RWPE2 (cell line): ENCODE measurements at regions not wholly inside any gene's neighbourhood (a gene's known extent, or its start where the extent isn't known, plus 50 kb on each side); places are given as distances from the start of the nearest gene placed in this dataset.
"Not testable (repeated sequence)": the region's sequence is repeated elsewhere in the genome, so short reads cannot be mapped to it uniquely, and the experiment has no call there.

Source experiments
- ATAC-seq: fragments of 200-7000 bp; cut with Tn5 transposase; 3 replicates; pipeline ENCODE4 v1.9.1; 2021; ENCODE audit warnings: low read depth
- DNase-seq: peaks from one replicate; pipeline ENCODE4 v3.0.0-alpha.2; 2020; ENCODE audit warnings: low spot score
- H3K27ac ChIP-seq: fragments of 450-650 bp; 2 replicates; pipeline ENCODE4 v1.5.1; 2017; ENCODE audit warnings: mild to moderate bottlenecking; ENCODE audit not compliant: poor library complexity, severe bottlenecking
- H3K27me3 ChIP-seq: fragments of 250-450 bp; sonication (Bioruptor Pico); 2 replicates; pipeline ENCODE4 v1.5.1; 2021; ENCODE audit warnings: mild to moderate bottlenecking, moderate library complexity; ENCODE audit not compliant: insufficient read depth, poor library complexity, severe bottlenecking
- H3K36me3 ChIP-seq: fragments of 250-450 bp; sonication (Bioruptor Pico); 2 replicates; pipeline ENCODE4 v1.5.1; 2020; ENCODE audit warnings: low read depth, mild to moderate bottlenecking, moderate library complexity
- H3K4me1 ChIP-seq: fragments of 250-450 bp; sonication (Bioruptor Pico); 2 replicates; pipeline ENCODE4 v1.5.1; 2021; ENCODE audit warnings: mild to moderate bottlenecking, moderate library complexity; ENCODE audit not compliant: insufficient read depth, poor library complexity, severe bottlenecking
- H3K4me3 ChIP-seq: fragments of 250-450 bp; sonication (Bioruptor Pico); 2 replicates; pipeline ENCODE4 v1.5.1; 2021; ENCODE audit warnings: mild to moderate bottlenecking, moderate library complexity; ENCODE audit not compliant: severe bottlenecking
- H3K9me3 ChIP-seq: fragments of 250-450 bp; sonication (Bioruptor Pico); 2 replicates; pipeline ENCODE4 v1.5.1; 2021; ENCODE audit warnings: mild to moderate bottlenecking, moderate library complexity; ENCODE audit not compliant: severe bottlenecking
- CTCF ChIP-seq: fragments of 450-650 bp; IDR thresholded peaks from one replicate; pipeline ENCODE4 v1.5.1; 2017; ENCODE audit warnings: mild to moderate bottlenecking, moderate library complexity; ENCODE audit not compliant: poor library complexity, severe bottlenecking

DNA sequence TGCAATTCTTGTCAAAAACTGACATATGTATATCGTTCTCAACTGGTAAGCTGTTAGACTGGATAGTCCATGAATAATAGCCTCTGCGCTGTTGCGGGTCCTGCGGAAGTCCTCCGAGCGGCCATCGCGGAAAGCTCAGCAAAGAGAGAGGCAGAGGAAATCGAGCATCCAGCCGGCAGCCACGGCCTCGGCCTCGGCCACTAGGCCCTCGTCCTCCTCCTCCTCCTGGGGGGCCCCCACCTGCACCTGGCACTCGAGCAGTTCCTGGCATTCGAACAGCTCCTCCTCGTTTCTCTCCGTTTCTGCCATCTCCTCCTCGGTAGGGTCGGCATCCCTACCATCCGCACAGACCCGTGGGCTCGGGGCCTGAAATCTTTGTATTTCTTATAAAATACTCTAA, 111.2 kb upstream of the CYLC1 start:
- not testable (repeated sequence) for DNase-seq, H3K4me1 ChIP-seq, H3K27ac ChIP-seq, H3K27me3 ChIP-seq, ATAC-seq, H3K4me3 ChIP-seq, H3K36me3 ChIP-seq, H3K9me3 ChIP-seq

DNA sequence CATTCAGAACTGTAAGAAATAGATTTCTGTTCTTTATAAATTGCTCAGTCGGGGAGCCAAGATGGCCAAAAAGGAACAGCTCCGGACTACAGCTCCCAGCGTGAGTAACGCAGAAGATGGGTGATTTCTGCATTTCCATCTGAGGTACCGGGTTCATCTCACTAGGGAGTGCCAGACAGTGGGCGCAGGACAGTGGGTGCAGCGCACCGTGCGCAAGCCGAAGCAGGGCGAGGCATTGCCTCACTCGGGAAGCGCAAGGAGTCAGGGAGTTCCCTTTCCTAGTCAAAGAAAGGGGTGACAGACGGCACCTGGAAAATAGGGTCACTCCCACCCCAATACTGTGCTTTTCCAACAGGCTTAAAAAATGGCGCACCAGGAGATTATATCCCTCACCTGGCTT, 110.5 kb upstream of the CYLC1 start:
- ATAC-seq, H3K4me3 ChIP-seq, H3K27me3 ChIP-seq, H3K9me3 ChIP-seq, DNase-seq, H3K36me3 ChIP-seq, H3K27ac ChIP-seq, H3K4me1 ChIP-seq: not testable (repeated sequence)

GRCh38 chrX:83759872-83760271, 101.1 kb upstream of the CYLC1 start:
- ATAC-seq = no peak

GRCh38 chrX:83771664-83772063, 89.3 kb upstream of the CYLC1 start:
- ATAC-seq (no peak), DNase-seq (no peak)
- no peaks in the 10 kb centered on the region for H3K4me1 ChIP-seq
- no peaks in the 10 kb centered on the region for H3K9me3 ChIP-seq
- no peak overlapping the region for H3K4me3 ChIP-seq
- no peak overlapping the region for H3K27ac ChIP-seq
- TF ChIP-seq CTCF = no peak
- H3K27me3 ChIP-seq = no peaks in the 10 kb centered on the region
- H3K36me3 ChIP-seq = no peaks in the 10 kb centered on the region

More at GRCh38 chrX:83759872-83760271, 101.1 kb upstream of the CYLC1 start:
- Histone ChIP-seq H3K4me1 (no peaks in the 10 kb centered on the region), H3K27me3 (no peaks in the 10 kb centered on the region), H3K9me3 (no peaks in the 10 kb centered on the region), H3K4me3 (no peak overlapping the region), H3K36me3 (no peaks in the 10 kb centered on the region), H3K27ac (no peak overlapping the region)
- no peak for DNase-seq
- peak; percentile 37 for TF ChIP-seq CTCF
